PC-9 (cell line): ENCODE measurements at regions not wholly inside any gene's neighbourhood (a gene's known extent, or its start where the extent isn't known, plus 50 kb on each side); places are given as distances from the start of the nearest gene placed in this dataset.

ENCODE experiments used
- CTCF ChIP-seq: fragments of 200-600 bp; sonication (generic); conservative IDR thresholded peaks from 2 replicates; pipeline ENCODE4 v1.6.1; 2017; ENCODE audit warnings: mixed run types, antibody characterized with exemption, mild to moderate bottlenecking, moderate library complexity
- EZH2 ChIP-seq: fragments of 200-600 bp; sonication (generic); IDR thresholded peaks from 2 replicates; pipeline ENCODE4 v1.8.0; 2017; ENCODE audit warnings: antibody characterized with exemption, low read depth

- TF ChIP-seq CTCF = no peak
- no peak for TF ChIP-seq EZH2
Measured at GRCh38 chr7:114175125-114175524, 239.5 kb upstream of the FOXP2 start.
